HG02623 (cell line): ENCODE measurements at regions not wholly inside any gene's neighbourhood (a gene's known extent, or its start where the extent isn't known, plus 50 kb on each side); places are given as distances from the start of the nearest gene placed in this dataset.
A peak's percentile ranks its signal among the peaks of the same experiment; 100 is the strongest.

ENCODE experiments used
- ATAC-seq: cut with Tn5 transposase; IDR thresholded peaks from one replicate; pipeline ENCODE4 v1.9.1; 2021; ENCODE audit warnings: moderate library complexity; ENCODE audit not compliant: unreplicated experiment

- no peak for ATAC-seq
Observed at GRCh38 chr1:25038699-25039098, 108.6 kb upstream of the RUNX3 start.

- no peak for ATAC-seq
Observed at GRCh38 chr1:25037174-25038074, 107.3 kb upstream of the RUNX3 start.

DNA sequence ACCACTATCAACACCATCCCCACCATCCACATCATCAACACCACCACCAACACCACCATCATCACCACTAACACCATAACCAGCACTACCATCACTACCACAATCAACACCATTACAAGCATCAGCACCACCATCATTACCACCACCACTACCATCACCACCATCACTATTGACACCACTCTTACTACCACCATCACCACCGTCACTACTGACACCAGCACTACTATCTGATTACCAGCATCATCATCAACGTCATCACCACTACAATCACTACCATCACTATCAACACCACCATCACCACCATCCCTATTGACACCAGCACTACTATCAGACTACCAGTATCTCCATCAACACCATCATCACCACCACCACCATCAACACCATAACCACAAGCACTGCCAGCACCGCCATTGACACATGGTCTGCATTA, 106.1 kb upstream of the RUNX3 start:
- ATAC-seq = no peak

- no peak for ATAC-seq
Observed at GRCh38 chr1:25035523-25036116, 105.5 kb upstream of the RUNX3 start.

- no peak for ATAC-seq
Observed at GRCh38 chr1:25034736-25035522, 104.9 kb upstream of the RUNX3 start.

- no peak for ATAC-seq
Observed at GRCh38 chr1:25033828-25034705, 104.0 kb upstream of the RUNX3 start.

DNA sequence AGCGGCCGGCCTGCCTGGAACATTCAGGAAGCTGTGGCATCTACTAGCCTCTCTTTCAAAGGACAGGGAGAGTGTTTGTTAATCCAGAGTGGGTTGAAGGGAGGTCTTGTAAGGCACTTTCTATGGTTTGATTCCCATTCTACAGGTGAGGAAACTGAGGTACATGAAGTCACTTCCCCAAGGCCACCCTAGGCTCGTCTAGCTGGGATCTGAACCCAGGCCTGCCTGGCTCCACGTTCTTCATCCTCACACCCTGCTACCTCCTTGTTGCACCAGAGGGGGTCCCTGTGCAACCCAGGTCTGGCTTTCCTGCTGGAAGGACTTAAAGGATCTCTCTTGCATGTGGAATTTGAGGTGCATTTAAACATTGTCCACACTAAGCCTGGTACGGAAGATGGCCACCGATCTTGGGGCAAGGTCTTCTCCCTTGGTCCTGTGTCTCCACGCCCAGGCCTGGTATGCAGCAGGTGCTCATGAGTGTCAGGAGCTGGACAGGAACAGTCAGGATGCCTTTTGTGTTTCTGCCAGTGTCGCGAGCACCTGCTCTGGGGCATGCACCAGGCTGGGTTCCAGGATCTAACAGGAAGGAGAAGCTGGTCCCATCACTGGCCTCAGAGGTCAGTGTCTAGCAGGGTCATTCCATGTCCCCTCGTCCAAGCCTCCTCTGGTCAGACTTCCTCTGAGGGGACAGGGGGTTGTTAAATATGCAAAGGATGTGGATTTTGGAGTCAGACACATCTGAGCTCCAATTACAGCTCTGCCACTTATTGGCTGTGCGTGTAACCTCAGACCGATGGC, 103.2 kb upstream of the RUNX3 start:
- ATAC-seq = no peak

GRCh38 chr1:25031966-25032667, 102.0 kb upstream of the RUNX3 start:
- peak; percentile 32 for ATAC-seq

DNA sequence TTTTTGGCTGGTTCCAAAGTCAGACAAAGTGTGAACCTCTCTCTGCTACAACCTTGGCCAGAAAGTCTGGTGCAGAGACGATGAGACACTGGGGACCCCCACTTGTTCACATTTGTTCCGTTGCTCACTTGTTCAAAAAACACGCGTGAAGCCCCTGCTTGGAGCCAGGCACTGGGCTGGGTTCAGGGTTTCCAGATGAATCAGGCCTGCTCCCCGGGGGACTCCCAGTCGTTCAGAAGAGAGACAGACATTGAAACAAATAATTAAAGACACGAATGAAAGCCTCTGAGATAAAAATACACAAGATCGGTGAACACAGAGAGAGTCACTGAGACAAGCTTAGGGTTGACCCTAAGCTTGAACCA, 101.5 kb upstream of the RUNX3 start:
- peak; percentile 17 for ATAC-seq

DNA sequence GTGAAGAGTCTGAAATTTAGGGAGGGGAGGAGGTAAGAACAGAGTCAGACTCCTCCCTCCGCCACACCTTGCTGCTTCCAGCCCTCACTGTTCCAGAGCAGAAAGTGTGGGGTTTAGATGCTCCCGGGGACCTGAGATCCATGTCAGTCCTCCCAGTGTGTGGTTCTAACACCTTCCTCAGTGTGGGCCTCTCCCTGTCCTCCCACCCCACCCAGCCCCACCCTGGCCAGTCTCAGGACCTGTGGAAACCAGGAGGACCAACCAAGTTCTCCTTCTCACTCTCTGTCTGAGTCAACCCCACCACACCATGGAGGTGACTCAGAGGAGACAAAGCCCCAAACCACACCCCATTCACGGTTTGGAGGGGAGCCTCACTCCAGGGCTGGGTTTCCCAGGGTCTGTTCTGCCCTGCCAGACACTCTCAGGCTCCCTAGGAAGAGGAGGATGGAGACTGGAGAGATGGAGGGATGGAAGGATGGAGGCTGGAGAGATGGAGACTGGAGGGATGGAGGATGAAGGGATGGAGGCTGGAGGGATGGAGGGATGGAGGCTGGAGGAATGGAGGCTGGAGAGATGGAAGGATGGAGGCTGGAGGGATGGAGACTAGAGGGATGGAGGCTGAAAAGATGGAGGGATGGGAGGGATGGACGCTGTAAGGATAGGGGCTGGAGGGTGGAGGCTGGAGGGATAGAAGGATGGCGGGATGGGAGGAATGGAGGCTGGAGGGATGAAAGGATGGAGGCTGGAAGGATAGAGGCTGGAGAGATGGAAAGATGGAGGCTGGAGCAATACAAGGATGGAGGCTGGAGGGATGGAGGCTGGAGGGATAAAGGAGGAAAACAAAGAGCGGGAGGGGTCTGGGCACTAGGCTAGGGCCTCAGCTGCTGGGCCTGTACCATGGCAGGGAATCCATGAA, 100.9 kb upstream of the RUNX3 start:
- ATAC-seq = peak; percentile 36

DNA sequence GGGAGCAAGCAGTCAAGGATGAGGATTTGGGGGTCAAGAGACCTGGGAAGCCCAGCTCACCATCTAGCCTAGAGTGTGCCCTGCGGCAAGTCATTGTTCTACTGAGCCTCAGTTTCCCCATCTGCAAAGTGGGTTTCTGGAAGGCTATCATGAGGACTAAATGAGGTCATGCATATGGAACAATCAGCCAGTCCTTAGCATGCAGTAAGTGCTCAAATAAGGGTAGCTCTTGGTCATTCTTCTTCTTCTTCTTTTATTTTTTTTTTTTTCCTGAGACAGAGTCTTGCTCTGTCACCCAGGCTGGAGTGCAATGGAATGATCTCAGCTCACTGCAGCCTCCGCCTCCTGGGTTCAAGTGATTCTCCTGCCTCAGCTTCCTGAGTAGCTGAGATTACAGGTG, 99.9 kb upstream of the RUNX3 start:
- ATAC-seq = no peak

- ATAC-seq = no peak
Observed at GRCh38 chr1:25028907-25029599, 99.0 kb upstream of the RUNX3 start.

GRCh38 chr1:25028587-25028906, 98.5 kb upstream of the RUNX3 start:
- ATAC-seq = no peak

DNA sequence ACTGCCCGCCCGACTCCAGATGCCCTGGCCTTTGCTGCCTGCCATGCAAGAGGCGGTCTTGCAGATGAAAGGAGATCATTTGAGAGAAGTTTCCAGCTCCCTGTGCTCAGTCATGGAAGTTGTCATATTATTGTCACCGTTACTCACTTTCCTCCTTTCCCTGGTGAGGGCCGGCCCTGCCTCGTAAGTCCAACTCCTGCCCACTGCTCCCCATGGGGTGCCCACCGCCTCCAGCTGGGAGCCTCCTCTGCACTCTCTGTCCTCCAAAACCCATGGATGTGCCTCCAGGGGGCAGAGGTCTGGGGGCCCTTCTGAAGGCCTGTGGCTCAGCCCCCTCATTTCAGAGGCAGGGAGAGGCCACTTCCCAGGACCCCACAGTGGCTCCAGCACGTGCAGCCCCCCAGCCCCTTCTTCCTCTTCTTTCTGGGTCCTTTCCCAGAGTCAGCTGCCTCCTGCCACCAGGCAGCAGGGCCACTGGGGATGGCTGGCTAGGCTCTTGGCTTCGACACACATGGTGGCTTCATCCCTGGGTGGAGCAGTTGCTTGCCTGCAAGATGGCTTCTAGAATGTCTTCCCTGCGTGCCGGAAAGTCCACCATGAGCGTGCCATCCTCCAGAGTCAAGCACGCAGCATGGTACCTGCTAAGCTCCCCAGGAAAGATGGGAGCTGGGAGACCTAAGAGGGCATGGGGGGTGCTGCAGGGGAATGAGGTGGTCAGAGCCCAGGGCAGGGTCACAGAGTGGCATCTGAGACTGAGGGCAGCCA, 97.9 kb upstream of the RUNX3 start:
- ATAC-seq = no peak

GRCh38 chr1:25026730-25027450, 96.8 kb upstream of the RUNX3 start:
- no peak for ATAC-seq

DNA sequence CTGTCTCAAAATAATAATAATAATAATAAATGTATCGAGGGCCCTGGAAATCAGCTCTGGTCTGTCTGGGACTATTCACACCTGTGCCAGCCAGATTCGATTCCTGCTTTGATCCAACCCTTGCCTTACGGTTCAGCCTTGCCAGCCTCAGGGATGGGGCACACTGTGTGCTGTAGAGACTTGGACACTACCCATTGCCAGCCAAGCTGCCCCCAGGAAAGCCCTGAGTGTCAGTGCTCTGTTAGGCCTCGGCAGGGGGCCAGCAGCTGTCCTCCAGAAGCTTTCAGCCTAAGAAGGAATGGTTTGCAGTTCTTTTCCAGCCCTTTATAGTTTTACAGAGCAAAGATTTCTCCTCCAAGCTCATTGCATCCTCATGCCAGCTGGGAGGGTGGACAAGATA, 96.2 kb upstream of the RUNX3 start:
- ATAC-seq = no peak
